Jurkat, Clone E6-1 (cell line): ENCODE measurements at regions not wholly inside any gene's neighbourhood (a gene's known extent, or its start where the extent isn't known, plus 50 kb on each side); places are given as distances from the start of the nearest gene placed in this dataset.

ENCODE experiments used
- DNase-seq: peaks from one replicate; pipeline ENCODE4 v3.0.0-alpha.2; 2011; ENCODE audit warnings: low read depth, low spot score
- H3K4me3 ChIP-seq: 2 replicates; pipeline ENCODE4 v1.5.1; 2011; ENCODE audit warnings: mild to moderate bottlenecking, low read length, control low read depth, moderate library complexity

GRCh38 chr18:65425366-65425765 lies 325.4 kb upstream of the CDH7 start:
- DNase-seq: no peak
- H3K4me3 ChIP-seq: no peak overlapping the region

GRCh38 chr18:65423776-65424175 lies 327.0 kb upstream of the CDH7 start:
- no peak overlapping the region for H3K4me3 ChIP-seq
- DNase-seq: no peak

GRCh38 chr18:65422544-65423136 lies 328.2 kb upstream of the CDH7 start:
- no peak for DNase-seq
- H3K4me3 ChIP-seq: no peak overlapping the region

- no peak overlapping the region for H3K4me3 ChIP-seq
- DNase-seq: no peak
Observed at GRCh38 chr18:65415098-65415497, 335.7 kb upstream of the CDH7 start.

GRCh38 chr18:65414501-65414900 lies 336.3 kb upstream of the CDH7 start:
- H3K4me3 ChIP-seq: no peak overlapping the region
- no peak for DNase-seq

GRCh38 chr18:65411061-65411460 lies 339.8 kb upstream of the CDH7 start:
- DNase-seq: no peak
- no peak overlapping the region for H3K4me3 ChIP-seq

- DNase-seq: no peak
- no peak overlapping the region for H3K4me3 ChIP-seq
Observed at GRCh38 chr18:65409261-65409660, 341.6 kb upstream of the CDH7 start.

GRCh38 chr18:65403534-65403933 lies 347.3 kb upstream of the CDH7 start:
- DNase-seq: no peak
- no peak overlapping the region for H3K4me3 ChIP-seq

- no peak overlapping the region for H3K4me3 ChIP-seq
- DNase-seq: no peak
Observed at GRCh38 chr18:65399091-65399490, 351.7 kb upstream of the CDH7 start.

- no peak overlapping the region for H3K4me3 ChIP-seq
- DNase-seq: no peak
Observed at GRCh38 chr18:65398347-65399075, 352.3 kb upstream of the CDH7 start.

- H3K4me3 ChIP-seq: no peak overlapping the region
- no peak for DNase-seq
Observed at GRCh38 chr18:65380986-65381385, 369.8 kb upstream of the CDH7 start.

- no peak for DNase-seq
- H3K4me3 ChIP-seq: no peak overlapping the region
Observed at GRCh38 chr18:65380571-65380970, 370.2 kb upstream of the CDH7 start.

- DNase-seq: no peak
- H3K4me3 ChIP-seq: no peak overlapping the region
Observed at GRCh38 chr18:65372904-65373303, 377.9 kb upstream of the CDH7 start.

- H3K4me3 ChIP-seq: no peak overlapping the region
- no peak for DNase-seq
Observed at GRCh38 chr18:65365245-65365980, 385.4 kb upstream of the CDH7 start.

GRCh38 chr18:65363911-65364632 lies 386.7 kb upstream of the CDH7 start:
- DNase-seq: no peak
- no peak overlapping the region for H3K4me3 ChIP-seq

- H3K4me3 ChIP-seq: no peak overlapping the region
- no peak for DNase-seq
Observed at GRCh38 chr18:65363011-65363410, 387.8 kb upstream of the CDH7 start.

GRCh38 chr18:65359479-65359878 lies 391.3 kb upstream of the CDH7 start:
- no peak for DNase-seq
- H3K4me3 ChIP-seq: no peak overlapping the region

GRCh38 chr18:65358306-65358705 lies 392.5 kb upstream of the CDH7 start:
- no peak for DNase-seq
- no peak overlapping the region for H3K4me3 ChIP-seq

GRCh38 chr18:65352186-65352585 lies 398.6 kb upstream of the CDH7 start:
- no peak overlapping the region for H3K4me3 ChIP-seq
- no peak for DNase-seq

- DNase-seq: no peak
- H3K4me3 ChIP-seq: no peak overlapping the region
Observed at GRCh38 chr18:65349635-65350034, 401.2 kb upstream of the CDH7 start.
